Right lobe of liver (tissue), 6 donors: ENCODE measurements at regions not wholly inside any gene's neighbourhood (a gene's known extent, or its start where the extent isn't known, plus 50 kb on each side); places are given as distances from the start of the nearest gene placed in this dataset.
A peak's percentile ranks its signal among the peaks of the same experiment; 100 is the strongest.

Source experiments
- ATAC-seq, 4 donors: fragments of 200-7000 bp; cut with Tn5 transposase; one replicate each; pipeline ENCODE4 v1.9.1; 2020; ENCODE audit warnings: mild to moderate bottlenecking in 4 of 4, moderate library complexity in 4 of 4
- DNase-seq, 3 donors: peaks; one replicate each; pipeline ENCODE4 v3.0.0-alpha.2; 2020
- H3K27ac ChIP-seq, 3 donors: fragments of 200-600 bp; one replicate each; pipeline ENCODE4 v1.8.0; 2022
- H3K27me3 ChIP-seq, 2 donors: fragments of 200-600 bp; one replicate each; pipeline ENCODE4 v1.8.0; 2022
- H3K36me3 ChIP-seq, 4 donors: fragments of 200-600 bp; sonication (generic) in 1 of 4; one replicate each; pipeline versions ENCODE4 v1.5.1 to v1.8.0; 2017 to 2022; ENCODE audit warnings: control low read depth in 1 of 4
- H3K4me1 ChIP-seq, 4 donors: fragments of 200-600 bp; sonication (generic) in 1 of 4; one replicate each; pipeline versions ENCODE4 v1.5.1 to v1.8.0; 2017 to 2022; ENCODE audit warnings: control low read depth in 1 of 4
- H3K4me3 ChIP-seq, 3 donors: fragments of 200-600 bp; one replicate each; pipeline ENCODE4 v1.8.0; 2022
- H3K9me3 ChIP-seq, 4 donors: fragments of 200-600 bp; sonication (generic) in 1 of 4; one replicate each; pipeline versions ENCODE4 v1.5.1 to v1.8.0; 2017 to 2022; ENCODE audit warnings: control low read depth in 1 of 4
- POLR2A ChIP-seq: fragments of 450-650 bp; IDR thresholded peaks from one replicate; pipeline ENCODE4 v1.6.1; 2017; ENCODE audit warnings: antibody characterized with exemption, mild to moderate bottlenecking
- WGBS: methylation state at CpG from one replicate; pipeline ENCODE4 v1.1.6; 2018; ENCODE audit warnings: low coverage, low lambda C conversion rate; ENCODE audit not compliant: insufficient coverage; ENCODE audit errors: missing lambda C conversion rate; 5-methylcytosine and 5-hydroxymethylcytosine counted together
- intact Hi-C, 2 donors: fragments of 100-400 bp; cut with DNase I; formaldehyde crosslinking; loops; one replicate each; pipeline versions ENCODE4 v1.11.2 to v1.14.1; 2022
- TF ChIP-seq, protein P1 (sequence below), 4 donors: fragments of 200-600 bp in 3 of 4; fragments of 450-650 bp in 1 of 4; IDR thresholded peaks; one replicate each; pipeline versions ENCODE4 v1.5.1 to v1.8.0; 2016 to 2022; ENCODE audit warnings: antibody characterized with exemption in 4 of 4, mild to moderate bottlenecking in 2 of 4
- donor health status: DM: no; HTN: yes; CAD: no.
- donor health status: DM: no; HTN: no; CAD: no.
- donor health status: DM: no; HTN: no; CAD: no.
- donor health status: DM: no; HTN: yes; CAD: no.
- donor health status: DM: no; HTN: yes; CAD: no.

DNA sequence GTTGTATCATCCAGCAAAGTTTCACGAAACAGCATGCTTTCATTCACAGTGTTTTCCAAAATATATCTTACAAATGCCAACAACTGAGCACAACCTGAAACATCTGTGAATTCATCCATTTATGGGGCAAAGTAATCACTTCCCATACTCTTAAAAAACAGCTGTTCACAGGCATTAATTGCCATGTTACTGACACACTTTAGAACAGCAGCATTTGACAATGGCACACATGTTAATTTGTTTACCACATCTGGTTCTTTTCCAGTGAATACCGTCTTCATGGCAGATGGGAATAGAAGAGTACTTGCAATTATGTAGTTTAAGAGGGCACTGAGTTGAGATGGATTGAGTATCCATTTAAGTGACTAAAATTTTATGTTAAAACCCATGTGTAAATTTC lies 347.4 kb upstream of the LRP1B start:
- Histone ChIP-seq H3K27me3 (no peaks in the 10 kb centered on the region), H3K9me3 (no peaks in the 10 kb centered on the region), H3K36me3 (no peaks in the 10 kb centered on the region), H3K4me3 (no peak overlapping the region), H3K4me1 (peaks cover 0 to 7% (median 2%) of the 10 kb centered on the region in 4 donors), H3K27ac (no peak overlapping the region)
- intact Hi-C loops = no loop called here
- no peak for TF ChIP-seq POLR2A
- TF ChIP-seq, protein P1, sequence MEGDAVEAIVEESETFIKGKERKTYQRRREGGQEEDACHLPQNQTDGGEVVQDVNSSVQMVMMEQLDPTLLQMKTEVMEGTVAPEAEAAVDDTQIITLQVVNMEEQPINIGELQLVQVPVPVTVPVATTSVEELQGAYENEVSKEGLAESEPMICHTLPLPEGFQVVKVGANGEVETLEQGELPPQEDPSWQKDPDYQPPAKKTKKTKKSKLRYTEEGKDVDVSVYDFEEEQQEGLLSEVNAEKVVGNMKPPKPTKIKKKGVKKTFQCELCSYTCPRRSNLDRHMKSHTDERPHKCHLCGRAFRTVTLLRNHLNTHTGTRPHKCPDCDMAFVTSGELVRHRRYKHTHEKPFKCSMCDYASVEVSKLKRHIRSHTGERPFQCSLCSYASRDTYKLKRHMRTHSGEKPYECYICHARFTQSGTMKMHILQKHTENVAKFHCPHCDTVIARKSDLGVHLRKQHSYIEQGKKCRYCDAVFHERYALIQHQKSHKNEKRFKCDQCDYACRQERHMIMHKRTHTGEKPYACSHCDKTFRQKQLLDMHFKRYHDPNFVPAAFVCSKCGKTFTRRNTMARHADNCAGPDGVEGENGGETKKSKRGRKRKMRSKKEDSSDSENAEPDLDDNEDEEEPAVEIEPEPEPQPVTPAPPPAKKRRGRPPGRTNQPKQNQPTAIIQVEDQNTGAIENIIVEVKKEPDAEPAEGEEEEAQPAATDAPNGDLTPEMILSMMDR (IDR thresholded peaks at IDR 0.05) = no peak
- ATAC-seq = no peak
- 71% methylated on average over 2 of the region's 2 CpGs for WGBS
- no peak for DNase-seq

GRCh38 chr2:142472382-142472781 lies 341.6 kb upstream of the LRP1B start:
- Histone ChIP-seq H3K9me3 (no peaks in the 10 kb centered on the region), H3K4me1 (peaks cover 0 to 7% (median 3%) of the 10 kb centered on the region in 4 donors), H3K27ac (no peak overlapping the region), H3K27me3 (no peaks in the 10 kb centered on the region), H3K4me3 (no peak overlapping the region), H3K36me3 (no peaks in the 10 kb centered on the region)
- ATAC-seq (peak; percentile 69 to 97 (median 92)), DNase-seq (no peak)
- 15% methylated on average over 1 of the region's 1 CpG for WGBS
- TF ChIP-seq, protein P1 (IDR thresholded peaks at IDR 0.05) = peak in 2 of 4 donors; percentile 6 to 10
- TF ChIP-seq POLR2A = no peak
- intact Hi-C loops = no loop called here

DNA sequence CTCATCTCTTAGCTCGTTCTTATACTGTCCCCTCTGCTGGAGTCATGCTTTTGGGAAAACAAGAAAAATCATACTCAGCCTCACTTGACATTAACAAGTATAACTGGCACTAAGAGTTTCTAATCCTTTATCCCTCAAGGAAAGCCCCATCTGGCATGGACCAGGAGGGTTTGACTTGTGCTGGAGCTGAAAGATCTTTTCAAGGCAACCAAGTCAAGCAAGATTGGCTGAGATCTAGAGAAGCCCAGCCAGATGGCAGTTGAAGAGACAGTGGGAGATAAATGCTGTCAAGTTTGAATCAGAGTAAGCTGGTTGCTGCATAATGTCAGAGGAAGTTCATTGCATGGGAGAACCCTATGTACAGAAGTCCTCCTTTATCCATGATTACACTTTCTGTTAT lies 336.5 kb upstream of the LRP1B start:
- intact Hi-C loops = no loop called here
- no peak for TF ChIP-seq POLR2A
- TF ChIP-seq, protein P1 (IDR thresholded peaks at IDR 0.05) = no peak
- no peak for DNase-seq
- no peak for ATAC-seq
- 57% methylated on average over 1 of the region's 1 CpG for WGBS
- Histone ChIP-seq H3K4me3 (no peak overlapping the region), H3K36me3 (no peaks in the 10 kb centered on the region), H3K4me1 (peaks cover 0 to 21% (median 4%) of the 10 kb centered on the region in 4 donors), H3K9me3 (no peaks in the 10 kb centered on the region), H3K27ac (no peak overlapping the region), H3K27me3 (no peaks in the 10 kb centered on the region)

DNA sequence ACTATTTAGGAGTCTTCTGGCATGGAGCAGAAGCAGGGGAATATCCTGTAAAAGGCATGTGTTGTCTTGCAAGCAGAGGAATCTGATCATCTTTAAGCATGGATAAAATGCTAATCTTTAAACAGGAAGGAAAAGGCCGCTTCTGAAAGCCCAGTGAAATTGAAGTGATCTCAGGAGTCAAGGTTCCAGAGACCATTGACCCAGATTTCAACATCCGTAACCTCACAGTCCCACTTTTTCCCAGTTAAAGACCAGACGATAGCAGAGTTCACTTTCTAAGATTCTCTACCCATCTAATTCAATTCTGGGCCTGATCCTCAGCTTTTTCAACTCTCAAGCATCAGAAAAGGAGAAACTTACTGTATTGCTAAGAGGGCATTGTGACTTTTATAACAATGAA lies 332.2 kb upstream of the LRP1B start:
- H3K4me3 ChIP-seq = no peak overlapping the region
- no peaks in the 10 kb centered on the region for H3K27me3 ChIP-seq
- no peaks in the 10 kb centered on the region for H3K36me3 ChIP-seq
- DNase-seq (peak in 1 of 3 donors; percentile 46), ATAC-seq (peak; percentile 90 to 97 (median 96))
- peaks cover 0 to 16% (median 4%) of the 10 kb centered on the region in 4 donors for H3K4me1 ChIP-seq
- intact Hi-C loops = no loop called here
- 46% methylated on average over 3 of the region's 3 CpGs for WGBS
- no peak for TF ChIP-seq POLR2A
- TF ChIP-seq, protein P1 (IDR thresholded peaks at IDR 0.05) = no peak
- H3K9me3 ChIP-seq = no peaks in the 10 kb centered on the region
- peak overlapping the region in 2 of 3 donors; percentile 22 to 50 for H3K27ac ChIP-seq

- peaks cover 0 to 16% (median 4%) of the 10 kb centered on the region in 4 donors for H3K4me1 ChIP-seq
- TF ChIP-seq, protein P1 (IDR thresholded peaks at IDR 0.05) = no peak
- TF ChIP-seq POLR2A = no peak
- H3K27me3 ChIP-seq = no peaks in the 10 kb centered on the region
- H3K4me3 ChIP-seq = no peak overlapping the region
- intact Hi-C loops = no loop called here
- no peaks in the 10 kb centered on the region for H3K9me3 ChIP-seq
- H3K27ac ChIP-seq = no peak overlapping the region
- DNase-seq (no peak), ATAC-seq (peak in 1 of 4 donors; percentile 14)
- 79% methylated on average over 1 of the region's 1 CpG for WGBS
- H3K36me3 ChIP-seq = no peaks in the 10 kb centered on the region
Observed at GRCh38 chr2:142462306-142462705, 331.5 kb upstream of the LRP1B start.
